HCT116 (cell line): ENCODE measurements at regions not wholly inside any gene's neighbourhood (a gene's known extent, or its start where the extent isn't known, plus 50 kb on each side); places are given as distances from the start of the nearest gene placed in this dataset.

Experiments
- ATAC-seq: fragments of 200-7000 bp; cut with Tn5 transposase; 2 replicates; pipeline ENCODE4 v1.9.1; 2020; ENCODE audit warnings: mild to moderate bottlenecking, moderate library complexity
- BruUV-seq: library from RNA; stranded (reverse); fragments of 400-500 nt; replicated peaks from 2 replicates; lab custom pipeline; 2021; lab: Mats Ljungman, UMichigan
- CTCF ChIA-PET: fragments of 300-600 bp; sonication (Branson Sonifier 250); formaldehyde crosslinking; loops from one replicate; lab custom pipeline; 2021; ENCODE audit warnings: antibody characterized with exemption; lab: Charles Lee
- POLR2A ChIA-PET: fragments of 300-600, 350-600 bp; sonication (Branson Sonifier 250); formaldehyde crosslinking; loops from one replicate; lab custom pipeline; 2021; ENCODE audit warnings: antibody characterized with exemption; lab: Charles Lee
- RAD21 ChIA-PET, 2 experiments: fragments of 300-600 bp; sonication (Branson Sonifier 250); formaldehyde crosslinking; loops; one replicate each; lab custom pipeline; 2023; ENCODE audit warnings: low total read pairs in 2 of 2; ENCODE audit not compliant: uncharacterized antibody in 2 of 2, unreplicated experiment in 2 of 2, low non-redundant PET in 1 of 2; lab: Charles Lee
- DNase-seq: peaks from one replicate; pipeline ENCODE4 v3.0.0-alpha.2; 2010; ENCODE audit warnings: low read depth, low spot score
- H2AFZ ChIP-seq: fragments of 200-600 bp; shearing (Covaris generic), sonication (generic); 2 replicates; pipeline ENCODE4 v1.6.1; 2017; ENCODE audit warnings: low read depth, mixed run types, mixed read lengths, antibody characterized with exemption, low read length; ENCODE audit not compliant: poor library complexity, severe bottlenecking
- H3K27ac ChIP-seq: 2 replicates; pipeline ENCODE4 v1.5.1; 2012; ENCODE audit warnings: low read depth, low read length
- H3K27me3 ChIP-seq: fragments of 200-600 bp; sonication (generic); 2 replicates; pipeline ENCODE4 v1.6.1; 2016; ENCODE audit warnings: mixed run types, low read length, mixed read lengths; ENCODE audit not compliant: insufficient read depth
- H3K36me3 ChIP-seq, 2 experiments: fragments of 200-500 bp in 1 of 2; fragments of 200-600 bp in 1 of 2; sonication (Bioruptor generic) in 1 of 2; sonication (generic) in 1 of 2; 2 replicates each; pipeline versions ENCODE4 v1.5.1 to v1.6.1; 2014 to 2016; ENCODE audit warnings: low read length in 2 of 2, inconsistent platforms in 1 of 2, mixed read lengths in 1 of 2, mixed run types in 1 of 2; ENCODE audit not compliant: insufficient read depth in 2 of 2, control insufficient read depth in 1 of 2
- H3K4me1 ChIP-seq, 2 experiments: fragments of 200-600 bp in 1 of 2; sonication (generic) in 1 of 2; 2 replicates each; pipeline versions ENCODE4 v1.5.1 to v1.6.1; 2012 to 2017; ENCODE audit warnings: low read length in 2 of 2, inconsistent platforms in 1 of 2, mild to moderate bottlenecking in 1 of 2, mixed read lengths in 1 of 2, mixed run types in 1 of 2, moderate library complexity in 1 of 2; ENCODE audit not compliant: insufficient read depth in 2 of 2, control insufficient read depth in 1 of 2
- H3K4me2 ChIP-seq: fragments of 200-600 bp; sonication (generic); 2 replicates; pipeline ENCODE4 v1.6.1; 2017; ENCODE audit warnings: mixed run types, low read length, mixed read lengths
- H3K4me3 ChIP-seq, 2 experiments: fragments of 200-600 bp in 1 of 2; sonication (generic) in 1 of 2; replicated peaks in 1 of 2; 2 replicates each; pipeline ENCODE4 v1.5.1; 2011 to 2016; ENCODE audit warnings: low read length in 2 of 2, control low read depth in 1 of 2, low read depth in 1 of 2, mild to moderate bottlenecking in 1 of 2, mixed read lengths in 1 of 2, mixed run types in 1 of 2
- H3K79me2 ChIP-seq: fragments of 200-600 bp; sonication (generic); 2 replicates; pipeline ENCODE4 v1.6.1; 2017; ENCODE audit warnings: mild to moderate bottlenecking, mixed run types, low read length, moderate library complexity, mixed read lengths; ENCODE audit not compliant: insufficient read depth
- H3K9ac ChIP-seq: fragments of 200-600 bp; sonication (generic); 2 replicates; pipeline ENCODE4 v1.6.1; 2016; ENCODE audit warnings: low read length, mixed read lengths
- H3K9me2 ChIP-seq: fragments of 200-600 bp; sonication (generic), shearing (Covaris generic); 2 replicates; pipeline ENCODE4 v1.6.1; 2017; ENCODE audit warnings: mixed run types, mild to moderate bottlenecking, moderate library complexity; ENCODE audit not compliant: insufficient read depth
- H3K9me3 ChIP-seq, 2 experiments: fragments of 200-500 bp in 1 of 2; fragments of 200-600 bp in 1 of 2; sonication (Bioruptor generic) in 1 of 2; sonication (generic) in 1 of 2; 2 replicates each; pipeline ENCODE4 v1.6.1; 2014 to 2017; ENCODE audit warnings: low read length in 2 of 2, mixed read lengths in 2 of 2, inconsistent platforms in 1 of 2, low read depth in 1 of 2, mild to moderate bottlenecking in 1 of 2, mixed run types in 1 of 2, moderate library complexity in 1 of 2; ENCODE audit not compliant: control insufficient read depth in 1 of 2, insufficient read depth in 1 of 2
- H4K20me1 ChIP-seq: fragments of 200-600 bp; sonication (generic), shearing (Covaris generic); 2 replicates; pipeline ENCODE4 v1.6.1; 2017; ENCODE audit warnings: mixed run types, mild to moderate bottlenecking, moderate library complexity; ENCODE audit not compliant: insufficient read depth
- CBX3 ChIP-seq: IDR thresholded peaks from 2 replicates; pipeline ENCODE4 v1.6.1; 2012; ENCODE audit warnings: low read depth
- EGR1 ChIP-seq: IDR thresholded peaks from 2 replicates; pipeline ENCODE4 v1.6.1; 2012; ENCODE audit warnings: low read depth
- ELF1 ChIP-seq: IDR thresholded peaks from 2 replicates; pipeline ENCODE4 v1.6.1; 2012; ENCODE audit warnings: low read depth, borderline replicate concordance
- EZH2 ChIP-seq: fragments of 200-600 bp; sonication (generic); IDR thresholded peaks from 2 replicates; pipeline ENCODE4 v1.6.1; 2017; ENCODE audit warnings: antibody characterized with exemption, mixed run types
- EZH2phosphoT487 ChIP-seq: fragments of 200-600 bp; IDR thresholded peaks from 2 replicates; pipeline ENCODE4 v1.6.1; 2018; ENCODE audit warnings: antibody characterized with exemption, borderline replicate concordance
- POLR2A ChIP-seq: IDR thresholded peaks from 2 replicates; pipeline ENCODE4 v1.7.0; 2011; ENCODE audit warnings: borderline replicate concordance; ENCODE audit not compliant: insufficient read depth, insufficient read length; ENCODE audit errors: extremely low read depth
- POLR2AphosphoS5 ChIP-seq: IDR thresholded peaks from 2 replicates; pipeline ENCODE4 v1.6.1; 2011; ENCODE audit warnings: mild to moderate bottlenecking, low read depth, low read length, moderate library complexity
- SIN3A ChIP-seq: IDR thresholded peaks from 2 replicates; pipeline ENCODE4 v1.6.1; 2012; ENCODE audit warnings: low read depth
- SP1 ChIP-seq: IDR thresholded peaks from 2 replicates; pipeline ENCODE4 v1.6.1; 2012; ENCODE audit warnings: low read depth
- SRF ChIP-seq: IDR thresholded peaks from 2 replicates; pipeline ENCODE4 v1.6.1; 2012; ENCODE audit warnings: low read depth
- TCF7L2 ChIP-seq: IDR thresholded peaks from 2 replicates; pipeline ENCODE4 v1.7.0; 2011; ENCODE audit warnings: borderline replicate concordance, inconsistent platforms; ENCODE audit not compliant: insufficient read depth, insufficient read length; ENCODE audit errors: extremely low read depth
- ZFX ChIP-seq: fragments of 450-650 bp; IDR thresholded peaks from 2 replicates; pipeline ENCODE4 v1.6.1; 2017
- intact Hi-C: fragments of 100-400 bp; cut with micrococcal nuclease; formaldehyde crosslinking; loops from 2 replicates; pipeline ENCODE4 v1.10.0; 2022
- TF ChIP-seq, protein P1 (sequence below): IDR thresholded peaks from 2 replicates; pipeline ENCODE4 v1.6.1; 2011; ENCODE audit warnings: mild to moderate bottlenecking, low read length, moderate library complexity; ENCODE audit not compliant: insufficient replicate concordance; ENCODE audit errors: extremely low read depth

DNA sequence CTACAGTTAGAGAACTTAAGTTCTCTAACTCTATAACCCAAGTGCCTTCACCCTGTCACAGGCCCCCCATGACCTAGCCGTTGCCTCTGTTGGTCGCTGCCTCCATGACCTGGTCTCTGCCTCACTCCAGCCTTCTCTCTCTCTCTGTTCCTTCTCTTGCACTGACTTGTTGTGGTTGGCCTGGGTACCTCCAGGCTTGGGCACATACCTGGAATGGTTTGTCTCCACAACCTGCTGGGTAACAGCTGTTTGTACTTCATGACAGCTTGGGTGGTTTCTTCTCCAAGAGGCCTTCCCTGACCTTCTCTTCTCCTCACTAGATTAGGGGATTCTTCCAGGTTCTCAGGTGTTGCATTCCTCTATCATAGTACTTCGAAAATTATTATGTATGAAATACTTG, 371.6 kb upstream of the USP24 start:
- ChIA-PET RAD21 (no interaction called here), CTCF (no interaction called here), POLR2A (no interaction called here)
- no peaks in the 10 kb centered on the region for H3K9me2 ChIP-seq
- H3K27ac ChIP-seq: no peak overlapping the region
- H3K4me3 ChIP-seq: no peak overlapping the region
- H3K79me2 ChIP-seq: no peaks in the 10 kb centered on the region
- no peaks in the 10 kb centered on the region for H3K36me3 ChIP-seq
- ATAC-seq (no peak), DNase-seq (no peak)
- no TSS peak for BruUV-seq
- H3K4me2 ChIP-seq: no peak overlapping the region
- H2AFZ ChIP-seq: no peak overlapping the region
- intact Hi-C loops: no loop called here
- H3K9ac ChIP-seq: no peak overlapping the region
- no peaks in the 10 kb centered on the region for H3K9me3 ChIP-seq
- no peaks in the 10 kb centered on the region for H4K20me1 ChIP-seq
- no peaks in the 10 kb centered on the region for H3K27me3 ChIP-seq
- TF ChIP-seq, protein P1, sequence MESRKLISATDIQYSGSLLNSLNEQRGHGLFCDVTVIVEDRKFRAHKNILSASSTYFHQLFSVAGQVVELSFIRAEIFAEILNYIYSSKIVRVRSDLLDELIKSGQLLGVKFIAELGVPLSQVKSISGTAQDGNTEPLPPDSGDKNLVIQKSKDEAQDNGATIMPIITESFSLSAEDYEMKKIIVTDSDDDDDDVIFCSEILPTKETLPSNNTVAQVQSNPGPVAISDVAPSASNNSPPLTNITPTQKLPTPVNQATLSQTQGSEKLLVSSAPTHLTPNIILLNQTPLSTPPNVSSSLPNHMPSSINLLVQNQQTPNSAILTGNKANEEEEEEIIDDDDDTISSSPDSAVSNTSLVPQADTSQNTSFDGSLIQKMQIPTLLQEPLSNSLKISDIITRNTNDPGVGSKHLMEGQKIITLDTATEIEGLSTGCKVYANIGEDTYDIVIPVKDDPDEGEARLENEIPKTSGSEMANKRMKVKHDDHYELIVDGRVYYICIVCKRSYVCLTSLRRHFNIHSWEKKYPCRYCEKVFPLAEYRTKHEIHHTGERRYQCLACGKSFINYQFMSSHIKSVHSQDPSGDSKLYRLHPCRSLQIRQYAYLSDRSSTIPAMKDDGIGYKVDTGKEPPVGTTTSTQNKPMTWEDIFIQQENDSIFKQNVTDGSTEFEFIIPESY: no peak
- TF ChIP-seq TCF7L2: no peak
- no peak for TF ChIP-seq EGR1
- TF ChIP-seq POLR2A: no peak
- TF ChIP-seq POLR2AphosphoS5: no peak
- no peak for TF ChIP-seq CBX3
- no peak for TF ChIP-seq SP1
- TF ChIP-seq ZFX: no peak
- no peak for TF ChIP-seq SRF
- no peak for TF ChIP-seq EZH2phosphoT487
- no peak for TF ChIP-seq SIN3A
- TF ChIP-seq EZH2: no peak
- no peak for TF ChIP-seq ELF1
- H3K4me1 ChIP-seq: peaks cover 0 to 14% of the 10 kb centered on the region in 2 experiments; a peak in 1 of 4 replicates
